CD4-positive, alpha-beta memory T cell (primary cell): ENCODE measurements at regions not wholly inside any gene's neighbourhood (a gene's known extent, or its start where the extent isn't known, plus 50 kb on each side); places are given as distances from the start of the nearest gene placed in this dataset.

Experiments
- CTCF ChIA-PET: fragments of 350-600 bp; sonication (Branson Sonifier 250); formaldehyde crosslinking; loops from one replicate; lab custom pipeline; 2021; ENCODE audit warnings: inconsistent platforms; ENCODE audit not compliant: partially characterized antibody; lab: Charles Lee
- POLR2A ChIA-PET: fragments of 350-600 bp; sonication (Branson Sonifier 250); formaldehyde crosslinking; loops from one replicate; lab custom pipeline; 2021; ENCODE audit not compliant: partially characterized antibody; lab: Charles Lee
- DNase-seq, 5 donors: peaks; one replicate each; pipeline versions ENCODE4 v3.0.0 to v3.0.0-alpha.2; 2020 to 2022; ENCODE audit warnings: mixed read lengths in 1 of 5
- H3K27ac ChIP-seq: one replicate; pipeline ENCODE4 v1.7.0; 2013; ENCODE audit warnings: low read depth, low read length
- H3K27me3 ChIP-seq: 2 replicates; pipeline ENCODE4 v1.7.0; 2013; ENCODE audit warnings: mild to moderate bottlenecking, low read length, moderate library complexity; ENCODE audit not compliant: insufficient read depth
- H3K36me3 ChIP-seq: 2 replicates; pipeline ENCODE4 v1.7.0; 2013; ENCODE audit warnings: mild to moderate bottlenecking, low read length, moderate library complexity; ENCODE audit not compliant: insufficient read depth
- H3K4me1 ChIP-seq: 2 replicates; pipeline ENCODE4 v1.7.0; 2013; ENCODE audit warnings: mild to moderate bottlenecking, low read length, moderate library complexity; ENCODE audit not compliant: insufficient read depth
- H3K4me3 ChIP-seq, 2 donors: one replicate each; pipeline ENCODE4 v1.7.0; 2013; ENCODE audit warnings: low read length in 2 of 2, mild to moderate bottlenecking in 1 of 2
- H3K9me3 ChIP-seq, 2 donors: one replicate each; pipeline ENCODE4 v1.7.0; 2013; ENCODE audit warnings: low read length in 2 of 2, control low read depth in 1 of 2; ENCODE audit not compliant: control insufficient read depth in 1 of 2
- H3K27ac Mint-ChIP-seq, 7 donors: one replicate each; pipeline ENCODE4 v1.8.0; 2020 to 2021; ENCODE audit warnings: mixed read lengths in 7 of 7, mild to moderate bottlenecking in 6 of 7, inconsistent platforms in 3 of 7, moderate library complexity in 3 of 7
- H3K27me3 Mint-ChIP-seq, 2 donors: one replicate each; pipeline ENCODE4 v1.8.0; 2020 to 2021; ENCODE audit warnings: mixed read lengths in 2 of 2
- H3K36me3 Mint-ChIP-seq, 2 donors: one replicate each; pipeline ENCODE4 v1.8.0; 2020 to 2021; ENCODE audit warnings: mixed read lengths in 2 of 2, inconsistent platforms in 1 of 2, mild to moderate bottlenecking in 1 of 2
- H3K4me1 Mint-ChIP-seq, 4 donors: one replicate each; pipeline ENCODE4 v1.8.0; 2020 to 2021; ENCODE audit warnings: mixed read lengths in 4 of 4, mild to moderate bottlenecking in 1 of 4
- H3K4me3 Mint-ChIP-seq, 8 donors: one replicate each; pipeline ENCODE4 v1.8.0; 2020 to 2021; ENCODE audit warnings: mixed read lengths in 8 of 8, mild to moderate bottlenecking in 7 of 8, moderate library complexity in 6 of 8, inconsistent platforms in 3 of 8
- H3K9me3 Mint-ChIP-seq, 8 donors: one replicate each; pipeline ENCODE4 v1.8.0; 2020 to 2021; ENCODE audit warnings: mixed read lengths in 8 of 8, mild to moderate bottlenecking in 5 of 8, inconsistent platforms in 3 of 8, moderate library complexity in 1 of 8
- intact Hi-C: fragments of 100-400 bp; cut with micrococcal nuclease; formaldehyde crosslinking; loops from one replicate; pipeline ENCODE4 v1.15.1; 2023

DNA sequence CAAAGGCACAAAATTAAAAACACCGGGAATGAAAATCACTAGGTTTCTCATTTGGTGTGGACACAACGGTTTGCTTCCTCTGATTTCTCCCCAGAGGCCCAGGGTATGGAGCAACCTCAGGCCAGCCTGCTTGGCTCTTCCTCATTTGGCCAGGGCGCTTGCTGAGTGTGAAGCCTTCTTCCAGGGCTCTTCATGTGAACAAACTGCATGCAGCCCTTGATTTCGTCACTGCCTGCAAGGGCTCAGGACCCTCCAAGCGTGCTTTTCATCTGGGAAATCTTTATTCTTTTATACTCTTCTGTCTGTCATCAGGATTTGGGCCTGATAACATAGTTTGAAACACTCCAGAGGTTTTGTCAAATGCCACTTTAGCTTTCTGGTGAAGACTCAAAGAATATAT lies 122.6 kb upstream of the KLF4 start:
- POLR2A ChIA-PET: no interaction called here
- intact Hi-C loops: no loop called here
- CTCF ChIA-PET: no interaction called here

DNA sequence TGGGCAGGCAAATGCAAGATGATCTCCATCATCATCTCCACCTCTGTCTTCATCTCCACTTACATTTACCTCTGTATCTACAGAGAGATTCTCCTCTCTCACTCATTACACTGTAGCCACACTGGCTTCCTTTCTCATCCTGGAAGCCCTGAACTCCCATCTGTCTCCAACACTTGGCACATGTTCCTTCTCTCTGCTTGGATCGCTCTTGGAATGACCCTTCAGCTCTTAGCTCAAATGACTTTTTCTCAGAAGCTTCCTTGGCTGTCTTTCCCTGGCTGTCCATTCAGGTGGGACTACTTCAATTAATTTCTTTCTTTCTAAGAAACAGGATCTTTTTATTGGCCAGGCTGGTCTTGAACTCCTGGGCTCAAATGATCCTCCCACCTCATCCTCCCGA lies 120.0 kb upstream of the KLF4 start:
- peaks cover 0 to 3% of the 10 kb centered on the region in 2 donors for H3K27me3 Mint-ChIP-seq
- H3K36me3 ChIP-seq: no peaks in the 10 kb centered on the region
- H3K27ac ChIP-seq: no peak overlapping the region
- peaks cover 0 to 2% (median 0%) of the 10 kb centered on the region in 8 donors for H3K9me3 Mint-ChIP-seq
- POLR2A ChIA-PET: no interaction called here
- no peak overlapping the region for H3K27ac Mint-ChIP-seq
- CTCF ChIA-PET: no interaction called here
- H3K36me3 Mint-ChIP-seq: no peaks in the 10 kb centered on the region
- H3K4me3 ChIP-seq: no peak overlapping the region
- no peaks in the 10 kb centered on the region for H3K9me3 ChIP-seq
- no peaks in the 10 kb centered on the region for H3K4me1 ChIP-seq
- intact Hi-C loops: no loop called here
- DNase-seq: no peak
- H3K4me3 Mint-ChIP-seq: no peak overlapping the region
- no peaks in the 10 kb centered on the region for H3K4me1 Mint-ChIP-seq
- H3K27me3 ChIP-seq: no peaks in the 10 kb centered on the region

More for the DNA sequence above, 122.6 kb upstream of the KLF4 start:
- peaks cover 0 to 2% (median 0%) of the 10 kb centered on the region in 8 donors for H3K9me3 Mint-ChIP-seq
- no peak overlapping the region for H3K27ac ChIP-seq
- no peaks in the 10 kb centered on the region for H3K4me1 ChIP-seq
- no peaks in the 10 kb centered on the region for H3K36me3 Mint-ChIP-seq
- H3K9me3 ChIP-seq: no peaks in the 10 kb centered on the region
- DNase-seq: no peak
- no peak overlapping the region for H3K4me3 ChIP-seq
- H3K27ac Mint-ChIP-seq: no peak overlapping the region
- H3K27me3 ChIP-seq: no peaks in the 10 kb centered on the region
- peaks cover 0 to 3% of the 10 kb centered on the region in 2 donors for H3K27me3 Mint-ChIP-seq
- no peaks in the 10 kb centered on the region for H3K4me1 Mint-ChIP-seq
- H3K36me3 ChIP-seq: no peaks in the 10 kb centered on the region
- H3K4me3 Mint-ChIP-seq: no peak overlapping the region

DNA sequence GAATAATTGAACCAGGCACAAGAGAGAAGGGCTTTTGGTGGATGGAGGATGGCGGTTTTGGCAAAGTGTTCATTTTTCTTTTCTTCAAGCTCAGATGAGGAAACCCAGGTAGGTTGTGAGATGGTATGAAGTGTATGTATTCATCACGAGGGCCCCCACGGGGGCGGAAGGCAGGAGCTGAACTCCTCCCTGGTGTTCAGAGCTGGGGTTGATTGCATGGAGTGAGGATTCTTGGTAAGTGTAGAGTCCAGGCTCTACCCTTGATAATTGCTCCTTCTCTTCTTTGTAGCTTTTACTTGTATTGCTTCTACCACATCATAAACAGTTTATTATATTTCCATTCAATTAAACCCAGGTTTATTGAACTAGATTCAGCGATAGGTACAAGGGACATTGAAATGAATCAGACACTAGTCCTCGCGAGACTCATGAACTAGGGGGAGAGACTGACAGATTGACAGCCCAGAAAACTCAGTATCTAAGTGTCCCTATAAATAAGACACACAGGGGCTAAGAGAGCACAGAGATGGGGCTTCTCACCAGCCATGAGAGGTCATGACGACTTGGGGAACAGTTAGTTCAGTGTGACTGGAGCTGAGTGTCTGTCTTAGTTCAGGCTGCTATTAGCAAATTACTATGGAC lies 116.7 kb upstream of the KLF4 start:
- H3K4me1 Mint-ChIP-seq: no peaks in the 10 kb centered on the region
- no peak for DNase-seq
- Histone ChIP-seq H3K36me3 (no peaks in the 10 kb centered on the region), H3K27me3 (no peaks in the 10 kb centered on the region), H3K27ac (no peak overlapping the region), H3K9me3 (no peaks in the 10 kb centered on the region), H3K4me1 (no peaks in the 10 kb centered on the region), H3K4me3 (no peak overlapping the region)
- intact Hi-C loops: no loop called here
- H3K4me3 Mint-ChIP-seq: no peak overlapping the region
- H3K27me3 Mint-ChIP-seq: no peaks in the 10 kb centered on the region
- no peaks in the 10 kb centered on the region for H3K36me3 Mint-ChIP-seq
- H3K27ac Mint-ChIP-seq: no peak overlapping the region
- POLR2A ChIA-PET: no interaction called here
- CTCF ChIA-PET: no interaction called here
- H3K9me3 Mint-ChIP-seq: peaks cover 0 to 2% (median 0%) of the 10 kb centered on the region in 8 donors

DNA sequence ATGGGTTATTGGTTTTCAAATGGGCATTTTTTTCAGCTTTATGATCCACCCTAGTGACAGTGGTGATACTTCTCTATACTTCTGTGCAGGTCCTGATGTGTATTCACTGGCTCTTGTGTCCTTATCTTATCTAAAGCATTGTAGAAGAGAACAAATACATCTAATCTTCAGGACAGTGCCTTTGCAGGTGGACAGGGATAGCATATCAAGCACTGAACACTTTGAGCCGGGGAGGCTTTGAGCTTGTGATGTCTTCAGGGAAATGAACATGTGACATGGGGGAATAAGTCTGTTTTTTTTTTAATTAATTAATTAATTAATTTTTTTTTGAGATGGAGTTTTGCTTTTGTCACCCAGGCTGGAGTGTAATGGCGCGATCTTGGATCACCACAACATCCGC lies 115.5 kb upstream of the KLF4 start:
- no peaks in the 10 kb centered on the region for H3K36me3 Mint-ChIP-seq
- H3K4me3 ChIP-seq: no peak overlapping the region
- no peaks in the 10 kb centered on the region for H3K27me3 Mint-ChIP-seq
- CTCF ChIA-PET: no interaction called here
- H3K4me1 Mint-ChIP-seq: no peaks in the 10 kb centered on the region
- POLR2A ChIA-PET: no interaction called here
- no peak for DNase-seq
- H3K4me3 Mint-ChIP-seq: no peak overlapping the region
- H3K27ac ChIP-seq: no peak overlapping the region
- intact Hi-C loops: no loop called here
- H3K27me3 ChIP-seq: no peaks in the 10 kb centered on the region
- no peaks in the 10 kb centered on the region for H3K4me1 ChIP-seq
- no peak overlapping the region for H3K27ac Mint-ChIP-seq
- H3K36me3 ChIP-seq: no peaks in the 10 kb centered on the region
- H3K9me3 Mint-ChIP-seq: peaks cover 0 to 2% (median 0%) of the 10 kb centered on the region in 8 donors
- H3K9me3 ChIP-seq: no peaks in the 10 kb centered on the region

DNA sequence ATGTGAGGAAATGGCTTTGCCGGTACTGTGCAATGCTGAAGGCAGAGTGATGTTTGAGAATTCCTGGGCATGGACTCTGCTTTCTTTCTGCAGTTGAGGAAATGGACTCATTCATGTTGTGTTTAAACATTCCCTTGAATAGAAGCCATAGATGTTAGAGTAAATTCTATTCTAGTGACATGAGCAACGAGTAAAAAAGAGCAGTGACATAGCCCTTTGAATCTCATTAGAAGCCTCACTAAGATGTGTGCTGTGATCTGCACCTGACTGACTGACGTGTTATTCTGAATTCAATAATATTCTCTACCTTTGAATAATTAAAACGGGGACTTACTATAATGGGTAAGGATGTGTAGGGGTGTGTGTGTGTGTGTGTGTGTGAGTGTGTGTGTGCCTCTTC lies 113.7 kb upstream of the KLF4 start:
- no peaks in the 10 kb centered on the region for H3K27me3 Mint-ChIP-seq
- peaks cover 0 to 2% (median 0%) of the 10 kb centered on the region in 8 donors for H3K9me3 Mint-ChIP-seq
- Histone ChIP-seq H3K27me3 (no peaks in the 10 kb centered on the region), H3K4me1 (no peaks in the 10 kb centered on the region), H3K36me3 (no peaks in the 10 kb centered on the region), H3K4me3 (no peak overlapping the region), H3K9me3 (no peaks in the 10 kb centered on the region), H3K27ac (no peak overlapping the region)
- ChIA-PET POLR2A (no interaction called here), CTCF (interaction anchor here (0.7 kb wide), 1 partner anchor 213 kb away, joined by 3 read pairs; no protein-coding TSS in a partner anchor)
- H3K4me3 Mint-ChIP-seq: no peak overlapping the region
- no peaks in the 10 kb centered on the region for H3K36me3 Mint-ChIP-seq
- intact Hi-C loops: no loop called here
- H3K27ac Mint-ChIP-seq: no peak overlapping the region
- no peak for DNase-seq
- no peaks in the 10 kb centered on the region for H3K4me1 Mint-ChIP-seq

DNA sequence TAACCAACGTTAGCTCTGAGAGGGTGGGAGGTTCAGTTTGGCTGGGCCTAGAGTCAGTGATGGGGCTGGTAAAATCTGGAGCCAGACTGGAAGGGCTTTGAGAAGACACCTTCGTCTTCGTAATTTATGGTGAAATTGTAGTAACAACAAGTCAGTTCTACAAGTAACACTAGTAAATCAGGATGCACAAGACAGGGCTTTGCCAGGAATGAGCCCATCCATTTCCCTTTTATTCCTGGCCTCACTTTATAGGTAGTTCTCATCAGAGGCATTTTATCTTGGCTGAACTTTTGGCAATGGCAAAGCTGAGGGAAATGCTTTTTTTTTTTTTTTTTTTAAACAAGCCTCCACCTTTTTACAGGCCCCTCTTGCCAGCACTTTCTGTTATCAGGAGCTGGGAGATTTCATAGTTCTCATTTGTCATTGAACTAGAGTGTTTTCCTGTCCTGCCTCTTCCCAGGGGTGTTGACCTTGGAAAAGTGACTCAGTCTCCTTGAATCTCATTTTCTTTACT lies 110.5 kb upstream of the KLF4 start:
- H3K27me3 ChIP-seq: no peaks in the 10 kb centered on the region
- H3K9me3 ChIP-seq: no peaks in the 10 kb centered on the region
- H3K4me3 Mint-ChIP-seq: no peak overlapping the region
- H3K9me3 Mint-ChIP-seq: peaks cover 0 to 2% (median 0%) of the 10 kb centered on the region in 8 donors
- no peaks in the 10 kb centered on the region for H3K27me3 Mint-ChIP-seq
- DNase-seq: no peak
- H3K36me3 ChIP-seq: no peaks in the 10 kb centered on the region
- no peak overlapping the region for H3K27ac Mint-ChIP-seq
- no peak overlapping the region for H3K27ac ChIP-seq
- POLR2A ChIA-PET: no interaction called here
- CTCF ChIA-PET: no interaction called here
- H3K4me1 ChIP-seq: no peaks in the 10 kb centered on the region
- H3K4me3 ChIP-seq: no peak overlapping the region
- no peaks in the 10 kb centered on the region for H3K36me3 Mint-ChIP-seq
- intact Hi-C loops: no loop called here
- H3K4me1 Mint-ChIP-seq: no peaks in the 10 kb centered on the region

DNA sequence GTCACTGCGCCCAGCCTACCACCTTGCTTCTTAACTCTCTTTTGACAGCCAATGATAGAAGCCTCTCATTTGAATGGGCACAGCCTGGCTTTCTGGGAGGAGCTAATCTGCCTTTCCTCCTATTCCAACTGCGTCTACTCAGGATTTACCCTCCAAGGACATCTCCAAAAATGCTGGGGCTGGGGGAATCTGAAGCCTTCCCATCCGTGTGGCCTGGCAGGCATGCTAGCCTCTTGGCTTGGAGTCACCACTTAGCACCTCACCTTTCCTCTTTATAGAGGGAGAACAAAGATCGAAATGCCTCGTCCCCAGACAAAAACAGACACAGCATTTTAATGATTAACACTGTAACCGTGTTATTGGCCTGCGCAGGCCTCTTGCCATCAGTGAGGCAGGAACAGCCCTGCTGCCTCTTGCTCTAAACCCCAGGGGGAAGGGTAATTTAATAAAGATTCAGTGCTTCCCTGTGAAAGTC lies 108.2 kb upstream of the KLF4 start:
- Histone ChIP-seq H3K27me3 (no peaks in the 10 kb centered on the region), H3K36me3 (no peaks in the 10 kb centered on the region), H3K27ac (no peak overlapping the region), H3K4me1 (no peaks in the 10 kb centered on the region), H3K4me3 (no peak overlapping the region), H3K9me3 (no peaks in the 10 kb centered on the region)
- peak overlapping the region in 1 of 8 donors; percentile 20 for H3K4me3 Mint-ChIP-seq
- POLR2A ChIA-PET: no interaction called here
- intact Hi-C loops: no loop called here
- H3K27ac Mint-ChIP-seq: no peak overlapping the region
- no peaks in the 10 kb centered on the region for H3K36me3 Mint-ChIP-seq
- H3K4me1 Mint-ChIP-seq: no peaks in the 10 kb centered on the region
- CTCF ChIA-PET: no interaction called here
- peaks cover 0 to 2% (median 0%) of the 10 kb centered on the region in 8 donors for H3K9me3 Mint-ChIP-seq
- H3K27me3 Mint-ChIP-seq: no peaks in the 10 kb centered on the region
- no peak for DNase-seq
